ENCODE measurements at regions not wholly inside any gene's neighbourhood (a gene's known extent, or its start where the extent isn't known, plus 50 kb on each side); places are given as distances from the start of the nearest gene placed in this dataset.

DNA sequence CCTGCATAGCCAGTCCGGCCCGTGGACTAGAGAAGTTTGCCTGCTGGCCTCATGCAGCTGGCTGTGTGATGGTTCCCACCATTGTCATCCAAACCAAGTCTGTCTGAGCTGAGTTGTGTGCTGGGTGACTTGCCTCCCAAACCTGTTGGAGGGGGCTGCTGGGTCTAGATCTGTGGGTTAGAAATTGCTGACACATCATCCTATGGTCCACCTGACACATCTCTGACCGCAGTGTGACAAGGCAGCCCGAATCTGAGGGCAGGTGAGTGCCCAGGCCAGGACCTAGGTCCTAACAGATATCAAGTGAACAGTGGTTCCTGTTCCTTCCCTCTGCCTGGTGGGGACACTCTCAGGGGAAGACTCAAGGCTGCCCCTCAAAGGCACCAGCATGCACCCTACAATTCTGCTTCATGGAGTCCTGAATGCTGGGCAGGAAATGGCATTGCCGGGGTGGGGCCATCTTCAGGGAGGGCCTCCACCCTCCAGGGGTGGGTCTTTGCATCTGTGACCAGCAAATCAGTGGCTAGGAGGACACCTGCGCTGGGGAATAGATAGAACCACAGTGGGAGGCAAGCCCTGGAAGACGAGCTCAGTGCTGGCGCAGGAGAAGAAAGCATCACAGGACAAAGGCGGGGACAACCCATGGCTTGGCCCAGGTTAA lies 117.9 kb upstream of the ID2 start:
- ATAC-seq (peak; percentile 27; the same call in 1 of the 2 replicates), DNase-seq (ENCODE audit: low read depth, low spot score) (no peak)
- no peaks in the 10 kb centered on the region for H3K27me3 ChIP-seq (ENCODE audit: insufficient read depth, low read length)
- H3K4me2 ChIP-seq (ENCODE audit: low read length) = no peak overlapping the region
- intact Hi-C loops (cut with micrococcal nuclease) = no loop called here
- H3K9me3 ChIP-seq (ENCODE audit: control insufficient read depth in 1 of 2, insufficient read depth in 1 of 2, low read depth in 1 of 2, low read length in 2 of 2) = peaks cover 0 to 8% of the 10 kb centered on the region in 2 experiments; a peak in 1 of 4 replicates
- POLR2A ChIA-PET = no interaction called here
- TF ChIP-seq, protein P1, sequence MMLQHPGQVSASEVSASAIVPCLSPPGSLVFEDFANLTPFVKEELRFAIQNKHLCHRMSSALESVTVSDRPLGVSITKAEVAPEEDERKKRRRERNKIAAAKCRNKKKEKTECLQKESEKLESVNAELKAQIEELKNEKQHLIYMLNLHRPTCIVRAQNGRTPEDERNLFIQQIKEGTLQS (IDR thresholded peaks at IDR 0.05) = no peak
- TF ChIP-seq EZH2phosphoT487 (IDR thresholded peaks at IDR 0.05; ENCODE audit: borderline replicate concordance) = no peak
- TF ChIP-seq POLR2A (IDR thresholded peaks at IDR 0.05; ENCODE audit: borderline replicate concordance, extremely low read depth, insufficient read depth, insufficient read length) = no peak
- TF ChIP-seq CBX3 (IDR thresholded peaks at IDR 0.05; ENCODE audit: low read depth) = no peak
- TF ChIP-seq ZFX (IDR thresholded peaks at IDR 0.05) = no peak
- TF ChIP-seq EZH2 (IDR thresholded peaks at IDR 0.05) = no peak
- no peak for TF ChIP-seq SIN3A (IDR thresholded peaks at IDR 0.05; ENCODE audit: low read depth)
- no peak for TF ChIP-seq JUND (IDR thresholded peaks at IDR 0.05)
- TF ChIP-seq, protein P2, sequence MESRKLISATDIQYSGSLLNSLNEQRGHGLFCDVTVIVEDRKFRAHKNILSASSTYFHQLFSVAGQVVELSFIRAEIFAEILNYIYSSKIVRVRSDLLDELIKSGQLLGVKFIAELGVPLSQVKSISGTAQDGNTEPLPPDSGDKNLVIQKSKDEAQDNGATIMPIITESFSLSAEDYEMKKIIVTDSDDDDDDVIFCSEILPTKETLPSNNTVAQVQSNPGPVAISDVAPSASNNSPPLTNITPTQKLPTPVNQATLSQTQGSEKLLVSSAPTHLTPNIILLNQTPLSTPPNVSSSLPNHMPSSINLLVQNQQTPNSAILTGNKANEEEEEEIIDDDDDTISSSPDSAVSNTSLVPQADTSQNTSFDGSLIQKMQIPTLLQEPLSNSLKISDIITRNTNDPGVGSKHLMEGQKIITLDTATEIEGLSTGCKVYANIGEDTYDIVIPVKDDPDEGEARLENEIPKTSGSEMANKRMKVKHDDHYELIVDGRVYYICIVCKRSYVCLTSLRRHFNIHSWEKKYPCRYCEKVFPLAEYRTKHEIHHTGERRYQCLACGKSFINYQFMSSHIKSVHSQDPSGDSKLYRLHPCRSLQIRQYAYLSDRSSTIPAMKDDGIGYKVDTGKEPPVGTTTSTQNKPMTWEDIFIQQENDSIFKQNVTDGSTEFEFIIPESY (IDR thresholded peaks at IDR 0.05; ENCODE audit: extremely low read depth, insufficient replicate concordance, low read length) = no peak
- TF ChIP-seq, protein P3, sequence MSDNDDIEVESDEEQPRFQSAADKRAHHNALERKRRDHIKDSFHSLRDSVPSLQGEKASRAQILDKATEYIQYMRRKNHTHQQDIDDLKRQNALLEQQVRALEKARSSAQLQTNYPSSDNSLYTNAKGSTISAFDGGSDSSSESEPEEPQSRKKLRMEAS (IDR thresholded peaks at IDR 0.05) = no peak
- no peak for TF ChIP-seq ZNF274 (IDR thresholded peaks at IDR 0.05; ENCODE audit: low read depth, low read length)
- TF ChIP-seq TCF7L2 (IDR thresholded peaks at IDR 0.05; ENCODE audit: borderline replicate concordance, extremely low read depth, insufficient read depth, insufficient read length) = no peak
- no peak for TF ChIP-seq YY1 (IDR thresholded peaks at IDR 0.05; ENCODE audit: extremely low read depth, insufficient replicate concordance, low read depth, low read length)
- TF ChIP-seq, protein P4, sequence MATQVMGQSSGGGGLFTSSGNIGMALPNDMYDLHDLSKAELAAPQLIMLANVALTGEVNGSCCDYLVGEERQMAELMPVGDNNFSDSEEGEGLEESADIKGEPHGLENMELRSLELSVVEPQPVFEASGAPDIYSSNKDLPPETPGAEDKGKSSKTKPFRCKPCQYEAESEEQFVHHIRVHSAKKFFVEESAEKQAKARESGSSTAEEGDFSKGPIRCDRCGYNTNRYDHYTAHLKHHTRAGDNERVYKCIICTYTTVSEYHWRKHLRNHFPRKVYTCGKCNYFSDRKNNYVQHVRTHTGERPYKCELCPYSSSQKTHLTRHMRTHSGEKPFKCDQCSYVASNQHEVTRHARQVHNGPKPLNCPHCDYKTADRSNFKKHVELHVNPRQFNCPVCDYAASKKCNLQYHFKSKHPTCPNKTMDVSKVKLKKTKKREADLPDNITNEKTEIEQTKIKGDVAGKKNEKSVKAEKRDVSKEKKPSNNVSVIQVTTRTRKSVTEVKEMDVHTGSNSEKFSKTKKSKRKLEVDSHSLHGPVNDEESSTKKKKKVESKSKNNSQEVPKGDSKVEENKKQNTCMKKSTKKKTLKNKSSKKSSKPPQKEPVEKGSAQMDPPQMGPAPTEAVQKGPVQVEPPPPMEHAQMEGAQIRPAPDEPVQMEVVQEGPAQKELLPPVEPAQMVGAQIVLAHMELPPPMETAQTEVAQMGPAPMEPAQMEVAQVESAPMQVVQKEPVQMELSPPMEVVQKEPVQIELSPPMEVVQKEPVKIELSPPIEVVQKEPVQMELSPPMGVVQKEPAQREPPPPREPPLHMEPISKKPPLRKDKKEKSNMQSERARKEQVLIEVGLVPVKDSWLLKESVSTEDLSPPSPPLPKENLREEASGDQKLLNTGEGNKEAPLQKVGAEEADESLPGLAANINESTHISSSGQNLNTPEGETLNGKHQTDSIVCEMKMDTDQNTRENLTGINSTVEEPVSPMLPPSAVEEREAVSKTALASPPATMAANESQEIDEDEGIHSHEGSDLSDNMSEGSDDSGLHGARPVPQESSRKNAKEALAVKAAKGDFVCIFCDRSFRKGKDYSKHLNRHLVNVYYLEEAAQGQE (IDR thresholded peaks at IDR 0.05; ENCODE audit: low read depth) = no peak
- TF ChIP-seq SP1 (IDR thresholded peaks at IDR 0.05; ENCODE audit: low read depth) = no peak
- no peak for TF ChIP-seq ELF1 (IDR thresholded peaks at IDR 0.05; ENCODE audit: borderline replicate concordance, low read depth)
- TF ChIP-seq FOSL1 (IDR thresholded peaks at IDR 0.05; ENCODE audit: low read depth) = no peak
- no peak overlapping the region for H3K27ac ChIP-seq (ENCODE audit: low read depth, low read length)
- H2AFZ ChIP-seq (ENCODE audit: low read depth, low read length, poor library complexity, severe bottlenecking) = no peak overlapping the region
- CTCF ChIA-PET = no interaction called here
- no peak overlapping the region for H3K9ac ChIP-seq (ENCODE audit: low read length)
- no peaks in the 10 kb centered on the region for H4K20me1 ChIP-seq (ENCODE audit: insufficient read depth)
- RAD21 ChIA-PET (ENCODE audit: low non-redundant PET in 1 of 2, low total read pairs in 2 of 2, uncharacterized antibody in 2 of 2, unreplicated experiment in 2 of 2) = no interaction called here
- BruUV-seq (replicated peaks) = no TSS peak
- no peaks in the 10 kb centered on the region for H3K4me1 ChIP-seq (ENCODE audit: control insufficient read depth in 1 of 2, insufficient read depth in 2 of 2, low read length in 2 of 2)
- no peaks in the 10 kb centered on the region for H3K36me3 ChIP-seq (ENCODE audit: control insufficient read depth in 1 of 2, insufficient read depth in 2 of 2, low read length in 2 of 2)
- no peak overlapping the region for H3K4me3 ChIP-seq (replicated peaks in 1 of 2; ENCODE audit: low read depth in 1 of 2, low read length in 2 of 2)
- no peaks in the 10 kb centered on the region for H3K79me2 ChIP-seq (ENCODE audit: insufficient read depth, low read length)
- H3K9me2 ChIP-seq (ENCODE audit: insufficient read depth) = no peaks in the 10 kb centered on the region
